GM18502 (cell line): ENCODE measurements at regions not wholly inside any gene's neighbourhood (a gene's known extent, or its start where the extent isn't known, plus 50 kb on each side); places are given as distances from the start of the nearest gene placed in this dataset.
"Not testable (repeated sequence)": the region's sequence is repeated elsewhere in the genome, so short reads cannot be mapped to it uniquely, and the experiment has no call there.

Experiments
- ATAC-seq: cut with Tn5 transposase; IDR thresholded peaks from one replicate; pipeline ENCODE4 v1.9.1; 2021; ENCODE audit warnings: mild to moderate bottlenecking; ENCODE audit not compliant: unreplicated experiment, poor library complexity

DNA sequence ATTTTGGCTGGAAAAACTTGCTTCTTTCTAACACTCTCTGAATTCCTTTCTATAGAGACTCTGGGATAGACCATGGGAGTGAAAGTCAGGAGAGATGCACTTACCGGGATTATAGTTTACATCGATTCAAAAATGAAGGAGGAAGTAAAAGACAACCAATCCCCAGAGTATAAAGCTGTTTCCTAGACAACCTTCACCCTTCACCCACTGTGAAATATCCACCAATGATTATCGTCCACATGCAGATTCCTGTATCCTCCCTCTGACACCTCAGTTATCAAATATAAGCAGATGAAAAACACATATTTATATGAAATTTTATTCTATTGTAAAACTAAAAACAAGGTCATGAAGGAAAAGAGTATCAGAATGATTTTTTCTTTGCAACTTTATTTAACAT lies 258.8 kb upstream of the GK2 start:
- no peak for ATAC-seq

DNA sequence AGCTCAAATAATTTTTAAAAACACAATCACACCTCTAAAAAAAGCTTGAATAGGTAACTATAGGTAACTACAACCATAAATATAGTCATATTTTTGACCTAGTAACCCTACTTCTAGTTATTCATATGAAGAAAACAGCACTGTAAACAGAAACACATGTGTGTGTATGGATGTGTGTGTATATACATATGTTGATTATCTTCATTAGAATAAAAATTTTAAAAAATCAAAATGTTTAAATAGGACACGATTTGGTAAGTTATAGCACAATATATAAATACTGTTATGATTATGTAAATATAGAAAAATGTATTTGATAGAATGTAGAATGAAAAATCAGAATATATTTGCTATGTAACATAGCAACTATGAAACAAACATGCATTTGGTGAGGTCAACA lies 258.1 kb upstream of the GK2 start:
- ATAC-seq: no peak

DNA sequence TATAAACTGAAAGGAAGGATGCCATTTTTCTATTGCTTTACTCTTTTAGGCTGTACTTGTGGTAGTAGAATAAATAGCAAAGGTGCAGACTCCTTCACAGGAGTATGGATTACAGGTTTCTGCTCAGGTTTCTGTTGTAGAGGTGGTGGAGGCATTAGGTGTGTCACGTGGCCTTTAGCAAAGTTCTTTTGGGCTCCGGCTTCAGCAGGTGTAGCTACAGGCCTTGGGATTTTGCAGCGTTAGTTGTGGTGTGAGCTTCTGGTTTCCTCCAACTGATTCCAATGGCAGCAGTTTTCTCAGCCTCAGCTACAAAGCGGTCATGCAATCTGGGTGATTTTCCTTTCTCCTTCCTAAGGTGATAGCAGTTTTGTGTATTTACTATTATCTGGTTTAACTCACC lies 255.8 kb upstream of the GK2 start:
- no peak for ATAC-seq

DNA sequence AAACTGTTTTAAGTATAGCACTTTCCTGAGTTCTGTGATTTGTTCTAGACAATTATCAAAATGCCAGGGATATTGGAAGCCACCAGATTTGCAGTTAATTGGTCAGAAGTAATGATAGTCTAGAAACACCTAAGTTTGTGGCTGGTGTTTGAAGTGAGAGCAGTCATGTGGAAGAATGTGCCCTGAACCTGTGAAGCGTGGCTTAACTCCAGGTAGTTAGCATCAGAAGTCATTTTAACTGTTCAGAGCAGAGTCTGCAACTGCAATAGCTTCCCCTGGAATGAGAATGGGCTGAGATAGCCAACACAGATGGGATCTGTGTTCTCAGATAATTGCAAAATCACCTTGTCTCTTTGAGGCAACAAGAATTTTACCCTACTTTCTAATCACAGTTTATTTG lies 255.1 kb upstream of the GK2 start:
- no peak for ATAC-seq

DNA sequence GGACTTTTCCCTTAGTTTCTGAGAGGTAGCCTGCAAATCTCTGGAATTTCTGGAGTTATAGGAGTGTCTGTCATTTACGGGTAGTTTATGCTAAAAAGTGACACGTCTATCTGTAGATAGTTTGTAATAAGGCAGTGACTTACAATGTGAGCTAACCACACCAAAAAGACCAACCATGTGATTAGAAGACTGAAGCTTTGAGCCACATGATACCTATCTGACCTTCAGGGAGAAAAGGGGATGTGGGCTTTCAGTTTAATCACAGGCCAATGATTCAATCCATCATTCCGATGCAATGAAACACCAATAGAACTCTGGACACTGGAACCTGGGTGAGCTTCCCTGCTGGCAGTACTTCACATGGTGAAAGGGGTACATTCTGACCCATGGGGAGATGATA lies 254.6 kb upstream of the GK2 start:
- ATAC-seq: no peak

DNA sequence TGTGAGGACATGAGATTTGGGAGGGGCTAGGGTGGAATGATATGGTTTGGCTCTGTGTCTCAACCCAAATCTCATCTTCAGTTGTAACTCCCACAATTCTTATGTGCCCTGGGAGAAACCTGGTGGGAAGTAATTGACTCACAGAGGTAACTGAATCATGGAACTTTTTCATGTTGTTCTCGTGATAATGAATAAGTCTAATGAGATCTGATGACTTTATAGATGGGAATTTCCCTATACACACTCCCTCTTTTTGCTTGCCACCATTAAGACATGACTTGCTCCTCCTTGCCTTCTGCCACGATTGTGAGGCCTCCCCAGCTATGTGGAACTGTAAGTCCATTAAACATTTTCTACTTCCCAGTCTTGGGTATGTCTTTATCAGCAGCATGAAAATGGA lies 253.2 kb upstream of the GK2 start:
- no peak for ATAC-seq

DNA sequence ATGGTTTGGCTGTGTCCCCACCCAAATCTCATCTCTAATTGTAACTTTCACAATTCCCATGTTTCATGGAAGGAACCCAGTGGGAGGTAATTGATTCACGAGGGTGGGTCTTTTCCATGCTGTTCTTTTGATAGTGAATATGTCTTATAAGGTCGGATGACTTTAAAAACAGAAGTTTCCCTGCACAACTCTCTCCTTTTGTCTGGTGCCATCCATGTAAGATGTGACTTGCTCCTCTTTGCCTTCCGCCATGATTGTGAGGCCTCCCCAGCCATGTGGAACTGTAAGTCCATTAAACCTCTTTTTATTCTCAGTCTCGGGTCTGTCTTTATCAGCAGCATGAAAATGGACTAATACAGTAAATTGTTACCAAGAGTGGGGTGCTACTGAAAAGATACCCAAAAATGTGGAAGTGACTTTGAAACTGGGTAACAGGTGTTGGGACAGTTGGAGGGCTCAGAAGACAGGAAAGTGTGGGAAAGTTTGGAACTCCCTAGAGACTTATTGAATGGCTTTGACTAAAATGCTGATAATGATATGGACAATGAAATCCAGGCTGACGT lies 251.4 kb upstream of the GK2 start:
- ATAC-seq: not testable (repeated sequence)

DNA sequence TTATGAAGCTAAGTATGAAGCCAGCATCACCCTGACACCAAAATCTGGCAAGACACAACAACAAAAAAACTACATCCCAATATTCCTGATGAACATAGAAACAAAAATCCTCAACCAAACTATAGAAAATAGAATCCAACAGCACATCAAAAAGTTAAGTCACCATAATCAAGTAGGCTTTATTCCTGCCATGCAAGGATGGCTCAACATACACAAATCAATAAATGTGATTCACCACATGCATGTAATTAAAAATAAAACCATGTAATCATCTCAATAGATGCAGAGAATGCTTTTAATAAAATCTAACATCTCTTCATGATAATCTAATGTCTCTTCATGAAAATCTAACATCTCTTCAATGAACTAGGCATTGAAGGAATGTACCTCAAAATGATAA lies 249.4 kb upstream of the GK2 start:
- ATAC-seq: no peak

DNA sequence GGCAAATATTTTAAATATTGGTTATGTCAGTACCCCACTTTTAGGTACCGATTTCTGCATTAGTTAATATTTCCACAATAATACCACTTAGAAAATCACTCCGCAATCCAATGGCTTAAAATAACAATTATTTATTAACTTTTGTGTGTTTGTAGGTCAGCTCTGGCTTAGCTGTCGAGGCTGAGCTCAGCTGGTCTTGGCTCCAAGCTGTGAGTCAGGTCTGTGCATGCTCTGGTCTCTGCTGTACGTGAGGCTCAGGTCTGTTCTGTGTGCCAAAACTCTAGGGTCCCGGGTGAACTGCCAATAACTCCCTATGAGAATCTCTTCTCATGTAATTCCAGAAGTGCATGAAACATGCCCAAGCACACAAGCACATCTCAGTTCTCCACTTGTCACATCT lies 245.8 kb upstream of the GK2 start:
- no peak for ATAC-seq

DNA sequence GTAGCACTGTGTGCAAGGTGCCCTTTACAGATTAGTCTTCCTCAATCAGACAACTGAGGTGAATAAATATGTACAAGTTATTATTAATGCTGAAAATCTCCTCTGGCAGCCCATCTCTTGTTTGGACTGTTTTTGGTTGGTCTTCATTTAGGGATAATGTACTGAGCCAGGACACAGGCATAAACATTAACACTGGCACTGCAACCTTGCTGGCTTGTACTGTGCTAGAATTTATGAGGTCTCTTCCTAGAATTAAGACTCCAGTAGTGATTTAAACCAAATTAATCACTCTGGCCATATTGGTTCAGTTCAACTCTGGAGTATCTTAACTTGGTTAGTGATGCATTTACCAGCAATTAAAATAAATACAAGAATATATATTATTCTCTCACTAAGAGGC lies 244.7 kb upstream of the GK2 start:
- ATAC-seq: no peak

DNA sequence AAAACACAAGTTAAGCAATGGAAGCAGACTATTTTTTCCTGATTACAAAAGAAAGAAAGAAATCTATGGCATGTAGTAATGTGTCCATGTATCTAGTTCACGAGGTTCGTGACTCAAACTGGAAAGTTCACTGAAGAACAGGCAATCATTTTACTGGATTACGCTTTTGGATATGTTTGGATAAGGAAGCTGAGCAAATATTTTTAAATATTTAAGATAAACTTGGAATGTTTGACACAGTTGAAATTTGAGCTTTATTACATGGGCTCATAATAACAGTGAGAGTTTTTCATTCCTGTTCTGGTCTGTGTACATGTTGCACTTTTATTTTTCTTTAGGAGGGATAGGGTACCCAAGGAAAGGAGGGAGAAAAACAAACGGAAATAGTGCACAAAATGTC lies 244.2 kb upstream of the GK2 start:
- no peak for ATAC-seq

DNA sequence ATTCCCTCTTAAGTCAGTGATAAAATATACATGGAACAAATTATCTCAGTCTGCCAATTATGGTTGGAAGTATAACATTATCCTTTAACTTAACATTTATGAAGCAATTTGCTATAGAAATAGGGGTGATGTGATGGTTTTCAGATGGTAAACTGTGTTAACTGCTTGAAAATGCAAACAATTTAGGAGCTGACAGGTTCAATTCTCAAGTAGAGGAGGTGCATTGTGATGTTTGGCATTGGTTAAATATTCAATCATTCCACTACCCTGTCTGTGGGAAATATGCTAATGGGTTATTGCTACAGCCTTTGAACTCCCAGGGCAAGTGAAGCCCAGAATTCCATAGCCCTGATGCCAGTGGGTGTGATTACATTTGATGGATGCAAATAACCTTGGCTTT lies 243.4 kb upstream of the GK2 start:
- no peak for ATAC-seq

DNA sequence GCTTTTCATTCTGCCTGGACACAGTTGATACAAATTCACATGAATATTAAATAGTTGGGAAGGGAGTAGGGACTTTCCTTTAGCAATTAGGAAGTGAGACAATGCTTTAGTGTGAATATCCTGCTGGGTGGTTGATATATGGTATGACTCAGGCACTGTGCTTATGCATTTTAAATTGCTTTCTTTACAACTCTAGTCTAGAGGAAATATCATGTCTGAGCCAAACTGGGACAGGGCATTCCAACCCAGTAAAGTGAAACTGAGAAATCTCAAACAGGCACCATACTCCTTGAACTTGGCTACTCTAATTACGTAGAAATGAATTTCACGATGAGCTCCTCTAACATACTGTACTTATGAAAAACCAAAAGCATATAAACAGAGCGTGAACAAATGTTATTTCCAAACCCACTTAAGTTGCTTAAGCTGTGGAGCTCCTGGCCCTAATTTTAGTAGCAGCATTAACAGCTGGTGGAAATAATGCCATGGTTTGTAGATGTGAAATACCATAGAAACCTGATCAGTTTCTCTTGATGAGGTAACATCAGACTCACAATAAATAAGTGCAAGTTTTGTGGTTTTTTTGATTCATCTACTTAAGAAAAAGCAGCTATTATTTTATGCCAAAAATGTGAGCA lies 242.9 kb upstream of the GK2 start:
- ATAC-seq: no peak

DNA sequence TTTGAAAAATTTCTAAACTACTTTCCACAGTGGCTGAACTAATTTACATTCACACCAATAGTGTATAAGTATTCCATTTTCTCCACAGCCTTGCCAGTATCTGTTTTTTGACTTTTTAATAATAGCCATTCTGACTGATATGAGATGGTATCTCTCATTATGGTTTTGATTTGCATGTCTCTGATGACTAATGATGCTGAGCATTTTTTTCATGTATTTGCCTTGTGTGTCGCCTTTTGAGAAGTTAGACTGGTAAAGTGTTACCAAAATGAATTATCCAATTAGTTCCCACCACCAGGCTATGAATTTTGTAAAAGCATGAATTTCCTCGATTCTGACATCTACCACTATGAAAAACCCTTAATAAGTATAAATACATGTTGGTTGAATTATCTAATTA lies 242.2 kb upstream of the GK2 start:
- ATAC-seq: no peak

DNA sequence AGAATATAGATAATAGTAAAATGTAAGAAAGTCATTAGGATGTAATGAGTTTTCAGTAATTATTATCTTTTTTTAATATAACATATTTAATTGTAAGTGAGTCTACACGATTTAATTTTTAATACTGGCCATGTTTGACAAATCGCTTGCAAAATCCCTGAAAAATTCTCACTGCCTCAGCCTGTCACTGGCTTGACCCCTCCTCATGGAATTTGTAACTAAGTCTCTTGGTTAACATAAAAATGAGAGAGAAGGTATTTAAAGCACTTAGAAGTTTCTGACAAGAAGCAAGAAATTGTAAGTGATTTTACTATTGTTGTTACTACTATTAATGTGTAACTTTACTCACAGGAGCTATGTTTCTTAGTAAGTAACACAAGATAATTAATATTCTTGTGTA lies 237.9 kb upstream of the GK2 start:
- no peak for ATAC-seq

DNA sequence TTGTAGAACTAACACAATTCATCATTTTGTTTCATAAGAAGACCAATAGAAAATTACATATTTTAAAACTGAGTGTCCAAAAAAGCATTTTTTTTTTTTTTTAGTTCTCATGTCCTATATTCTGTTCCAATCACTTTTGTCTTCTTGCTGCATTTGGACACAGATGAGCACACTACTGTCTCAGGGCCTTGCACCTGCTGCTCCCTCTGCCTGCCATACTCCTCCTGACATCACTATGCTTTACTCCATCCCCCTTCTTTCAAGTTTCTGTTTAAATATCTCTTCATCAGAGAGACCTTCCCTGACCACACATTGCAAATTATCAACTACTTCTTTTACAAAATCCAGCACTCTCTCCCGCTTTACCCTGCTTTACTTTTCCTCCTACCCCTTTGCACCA lies 230.7 kb upstream of the GK2 start:
- ATAC-seq: no peak

DNA sequence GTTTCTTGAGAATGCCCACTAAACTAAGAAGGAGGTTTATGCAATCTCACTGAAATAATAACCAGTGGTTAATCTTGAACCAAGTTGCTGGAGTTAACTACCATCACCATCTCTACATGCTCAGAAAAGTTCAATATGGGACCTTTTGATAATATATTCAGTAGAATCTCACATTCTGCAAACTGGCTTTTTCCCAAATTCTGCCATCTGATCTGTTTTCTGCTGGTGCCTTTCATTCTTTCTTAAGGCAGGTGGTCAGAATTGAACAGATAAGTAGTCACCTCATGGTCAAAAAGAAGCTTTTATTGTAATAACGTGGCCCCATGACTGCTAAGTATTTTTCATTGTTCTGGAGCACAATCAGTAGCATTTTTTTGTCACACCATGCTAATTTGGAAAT lies 229.0 kb upstream of the GK2 start:
- ATAC-seq: no peak

DNA sequence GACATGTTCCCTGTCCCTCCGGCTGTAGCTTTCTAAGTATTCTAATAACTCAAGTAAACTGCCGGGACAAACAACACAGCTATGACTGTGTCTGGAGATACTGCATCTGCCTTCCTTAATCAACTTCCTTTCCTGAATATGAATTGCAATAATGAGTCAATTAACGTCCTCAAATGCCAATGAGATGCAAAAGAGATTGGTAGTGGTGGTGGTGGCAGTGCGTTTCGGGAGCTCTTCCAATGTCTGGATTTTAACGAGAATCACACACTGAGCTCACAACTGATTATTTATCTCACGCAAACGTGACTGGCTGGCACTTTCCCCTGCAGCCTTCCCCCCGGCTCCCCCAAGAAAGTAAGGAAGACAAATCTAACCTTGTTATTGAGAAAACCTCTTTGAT lies 226.1 kb upstream of the GK2 start:
- ATAC-seq: no peak

DNA sequence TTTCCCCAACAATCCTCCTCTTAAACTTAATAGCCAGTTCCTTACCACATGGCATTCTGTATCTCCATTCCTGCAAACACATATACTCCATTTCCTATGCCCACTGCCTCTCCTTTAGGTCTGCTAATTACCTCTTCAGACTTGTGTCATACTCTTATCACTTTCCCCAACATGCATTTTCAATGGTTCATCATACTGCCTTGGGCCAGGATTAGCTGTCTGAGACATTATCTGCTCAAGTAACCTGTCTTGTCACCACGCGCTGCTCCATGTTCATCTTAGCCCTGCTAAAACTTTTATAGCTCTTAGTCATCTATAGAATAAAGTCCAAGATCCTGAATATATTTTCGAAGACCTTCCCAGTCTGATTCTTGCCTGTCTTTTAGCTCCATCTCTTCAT lies 224.1 kb upstream of the GK2 start:
- ATAC-seq: no peak

DNA sequence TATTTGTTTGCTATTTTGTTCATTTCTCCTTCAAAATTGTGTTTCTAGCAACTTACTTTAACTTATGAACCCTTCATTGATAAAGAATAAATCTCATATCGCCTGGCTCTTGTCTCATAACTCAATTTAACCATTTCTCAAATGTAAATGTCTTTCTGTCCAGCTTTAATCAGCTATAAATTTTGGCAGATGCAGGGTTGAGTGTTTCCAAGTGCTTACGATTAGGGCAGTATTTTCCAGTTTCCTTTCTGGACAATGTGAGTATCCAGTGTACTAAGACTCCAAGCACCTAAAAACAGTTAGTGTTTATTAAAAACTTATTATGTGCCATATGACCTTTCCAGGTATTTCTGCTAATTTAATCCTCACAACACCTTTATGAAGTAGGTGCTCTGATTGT lies 218.6 kb upstream of the GK2 start:
- ATAC-seq: no peak

DNA sequence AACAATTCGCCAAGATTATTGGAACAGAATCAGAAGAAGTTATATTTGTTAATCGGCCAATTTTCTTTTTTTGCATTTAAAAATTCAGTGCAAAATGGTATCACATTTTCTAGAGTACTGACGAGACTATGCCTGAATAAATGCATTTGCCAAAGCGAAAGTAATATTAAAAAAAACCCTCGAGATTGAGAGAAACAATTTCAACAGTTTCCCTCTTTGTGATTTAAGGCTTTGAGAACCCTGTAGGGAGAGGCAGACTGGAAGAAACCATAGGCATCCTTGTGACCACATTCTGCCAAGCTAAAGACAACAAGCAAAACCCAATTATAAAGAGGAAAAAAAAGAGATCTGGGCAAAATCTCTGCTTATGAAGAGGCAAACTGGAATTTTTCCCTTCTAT lies 218.1 kb upstream of the GK2 start:
- ATAC-seq: no peak

DNA sequence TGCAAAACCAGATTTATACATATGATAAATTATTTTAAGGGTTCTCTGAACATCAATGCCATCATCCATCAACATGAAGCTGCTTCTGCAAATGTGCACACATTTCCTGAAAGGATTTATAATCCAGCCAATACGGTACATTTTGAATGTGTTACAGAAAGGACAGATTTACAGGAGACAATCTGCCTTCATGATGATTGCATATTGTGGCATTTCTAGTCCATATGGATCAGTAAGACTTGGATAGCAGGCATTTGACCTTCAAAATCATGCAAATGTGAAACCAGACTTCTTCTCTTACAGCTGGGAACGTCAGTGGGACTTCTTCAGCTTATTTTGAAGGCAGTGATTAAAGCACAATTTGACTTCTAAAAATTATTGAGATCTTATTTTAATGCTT lies 217.3 kb upstream of the GK2 start:
- ATAC-seq: no peak
